ENCODE measurements at regions not wholly inside any gene's neighbourhood (a gene's known extent, or its start where the extent isn't known, plus 50 kb on each side); places are given as distances from the start of the nearest gene placed in this dataset.
A peak's percentile ranks its signal among the peaks of the same experiment; 100 is the strongest.
"Not testable (repeated sequence)": the region's sequence is repeated elsewhere in the genome, so short reads cannot be mapped to it uniquely, and the experiment has no call there.

GRCh38 chr7:114273218-114273617 is 141.4 kb upstream of the FOXP2 start:
- DNase-seq = no peak

- no peak for DNase-seq
These were observed 144.9 kb upstream of the FOXP2 start for GRCh38 chr7:114269714-114270113.

DNA sequence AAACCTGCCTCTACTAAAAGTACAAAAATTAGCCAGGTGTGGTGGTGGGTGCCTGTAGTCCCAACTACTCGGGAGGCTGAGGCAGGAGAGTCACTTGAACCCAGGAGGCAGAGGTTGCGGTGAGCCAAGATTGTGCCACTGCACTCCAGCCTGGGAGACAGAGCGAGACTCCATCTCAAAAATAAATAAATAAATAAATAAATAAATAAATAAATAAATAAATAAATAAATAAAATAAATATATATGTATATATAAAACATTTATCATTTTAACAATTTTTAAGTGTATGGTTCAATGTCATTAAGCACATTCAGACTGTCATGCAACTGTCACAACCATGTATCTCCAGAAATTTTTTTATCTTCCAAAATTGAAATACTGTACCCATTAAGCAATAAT is 147.1 kb upstream of the FOXP2 start:
- not testable (repeated sequence) for DNase-seq

GRCh38 chr7:114264023-114264422 is 150.6 kb upstream of the FOXP2 start:
- DNase-seq = no peak

GRCh38 chr7:114263219-114263618 is 151.4 kb upstream of the FOXP2 start:
- DNase-seq = no peak

GRCh38 chr7:114255404-114255841 is 159.2 kb upstream of the FOXP2 start:
- no peak for DNase-seq

DNA sequence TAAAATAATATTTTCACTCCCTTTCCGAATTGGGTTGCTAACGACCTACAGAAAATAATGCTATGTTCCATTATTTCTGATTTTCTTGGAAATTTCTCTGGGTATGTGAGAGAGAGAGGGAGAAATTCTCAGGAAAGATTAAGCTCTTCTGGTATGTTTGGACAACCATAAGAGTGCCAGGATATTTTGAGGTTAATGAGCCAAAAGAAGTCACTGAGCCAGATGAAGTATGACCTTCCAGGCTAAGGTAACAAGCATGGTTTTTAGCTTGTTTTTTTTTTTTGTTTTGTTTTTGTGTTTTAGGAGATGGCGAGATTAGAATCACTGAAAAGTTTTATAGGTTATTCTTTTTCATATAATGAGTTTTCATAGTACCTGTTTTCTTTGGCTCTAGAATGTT is 171.0 kb upstream of the FOXP2 start:
- DNase-seq = no peak

DNA sequence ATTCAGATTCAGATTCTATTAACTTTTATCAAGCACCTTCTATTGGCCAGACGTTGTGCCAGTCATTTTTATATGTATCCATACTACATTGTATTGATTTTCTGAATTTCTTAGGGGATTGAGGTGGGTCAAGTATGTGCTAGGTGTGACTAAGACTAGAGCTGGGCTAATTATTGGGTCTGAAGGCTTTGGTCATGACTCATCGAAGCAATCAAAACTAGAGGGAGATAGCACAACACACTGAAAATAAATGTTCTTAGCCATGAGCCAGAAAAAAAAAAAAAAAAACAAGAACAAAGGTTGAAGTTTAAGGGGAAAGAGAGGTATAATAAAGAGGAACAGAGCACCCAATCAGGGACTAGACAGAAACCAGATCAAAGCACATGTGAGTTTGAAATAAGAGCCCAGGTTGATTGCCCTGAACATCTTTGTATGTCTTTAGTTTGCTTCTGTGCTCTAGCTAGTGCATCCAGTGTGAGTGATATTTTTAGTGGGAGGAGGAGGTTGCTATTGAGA is 171.6 kb upstream of the FOXP2 start:
- no peak for DNase-seq

GRCh38 chr7:114229246-114229645 is 185.4 kb upstream of the FOXP2 start:
- DNase-seq = no peak

DNA sequence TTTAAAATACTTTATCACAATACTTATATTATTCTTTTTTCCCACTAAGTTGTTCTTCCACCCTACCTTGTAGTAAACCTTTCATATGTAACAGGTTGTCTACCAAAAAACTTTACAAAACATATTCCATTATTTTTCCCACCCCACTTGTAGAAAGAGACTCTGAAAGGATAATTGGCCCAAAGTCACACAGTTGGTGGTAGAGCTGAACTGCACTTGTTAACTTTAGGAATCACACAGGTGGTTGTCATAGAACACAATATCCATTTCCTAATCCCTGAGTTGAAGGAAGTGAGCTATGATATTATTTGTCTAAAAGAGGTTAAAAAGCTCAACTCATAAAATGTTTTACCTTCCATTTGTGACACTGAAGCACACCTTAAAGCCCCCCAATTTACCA is 188.8 kb upstream of the FOXP2 start:
- no peak for DNase-seq

DNA sequence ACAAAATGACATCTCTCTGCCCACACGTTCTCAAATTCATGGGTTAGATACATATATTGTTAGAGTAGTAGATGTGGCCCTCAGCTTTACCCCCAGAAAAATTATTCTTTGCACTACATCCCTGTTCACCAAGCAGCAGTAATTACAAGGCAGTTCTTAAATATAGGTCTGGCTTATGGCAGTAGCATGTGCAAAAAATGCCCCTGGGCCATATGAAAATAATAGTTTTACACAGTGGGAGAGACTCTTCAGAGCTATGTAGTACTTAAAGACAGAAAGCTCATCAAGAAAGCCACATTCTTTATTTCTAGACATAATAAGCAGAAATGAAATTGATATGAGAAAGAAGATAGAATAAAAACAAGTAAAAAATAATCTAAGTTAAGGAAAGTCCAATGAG is 196.3 kb upstream of the FOXP2 start:
- DNase-seq = no peak

GRCh38 chr7:114217026-114217806 is 197.4 kb upstream of the FOXP2 start:
- DNase-seq = peak; percentile 17

DNA sequence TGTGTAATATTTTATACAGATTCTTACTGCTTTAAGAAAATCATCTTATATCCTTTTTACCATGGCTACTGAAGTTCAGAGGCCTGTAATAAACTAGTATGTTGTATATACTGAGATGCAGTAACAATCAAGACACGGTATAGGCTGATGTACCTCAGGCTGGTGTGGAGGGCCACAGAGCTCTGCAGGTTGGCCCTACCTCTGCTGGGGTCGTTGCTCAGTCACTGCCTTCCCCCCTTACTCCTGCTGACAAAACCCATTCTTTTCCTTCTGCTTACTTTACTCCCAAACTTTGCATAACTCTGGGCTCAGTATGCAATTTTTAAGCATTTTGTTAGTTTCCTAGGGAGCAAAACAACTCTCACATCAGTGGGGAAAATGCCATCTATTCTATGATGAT is 200.1 kb upstream of the FOXP2 start:
- DNase-seq = no peak

DNA sequence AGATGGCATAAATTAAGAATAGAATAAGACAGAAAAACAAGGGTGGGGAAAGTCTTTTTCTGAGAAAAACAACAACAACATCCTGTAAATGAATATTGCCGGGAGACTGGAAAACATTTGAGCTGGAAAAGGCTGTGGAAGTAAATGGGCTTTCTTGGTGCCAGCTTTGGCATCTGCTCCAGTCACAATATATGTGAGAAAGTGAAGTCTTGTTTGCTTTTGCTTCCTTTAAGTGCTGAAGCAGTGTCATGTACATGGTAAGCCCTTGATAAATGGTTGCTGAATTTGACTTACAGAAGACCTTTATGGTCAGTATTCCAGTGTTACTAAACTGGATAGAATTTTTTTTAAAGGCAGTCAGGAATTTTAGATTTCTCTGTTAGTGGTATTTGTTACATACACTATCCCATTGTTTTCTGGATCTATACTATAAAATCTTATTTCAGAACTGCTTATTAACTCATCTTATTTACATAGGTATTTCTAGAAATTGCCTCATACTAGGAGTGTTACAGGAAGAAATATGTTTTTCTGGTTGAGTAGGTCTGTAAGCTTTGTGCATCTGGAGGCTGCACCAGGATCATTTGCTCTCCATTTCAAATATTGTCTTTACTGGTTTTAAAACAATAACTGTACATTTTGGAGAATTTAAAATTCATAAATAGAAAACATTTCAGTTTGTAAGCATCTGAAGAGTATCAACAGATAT is 201.7 kb upstream of the FOXP2 start:
- DNase-seq = no peak

DNA sequence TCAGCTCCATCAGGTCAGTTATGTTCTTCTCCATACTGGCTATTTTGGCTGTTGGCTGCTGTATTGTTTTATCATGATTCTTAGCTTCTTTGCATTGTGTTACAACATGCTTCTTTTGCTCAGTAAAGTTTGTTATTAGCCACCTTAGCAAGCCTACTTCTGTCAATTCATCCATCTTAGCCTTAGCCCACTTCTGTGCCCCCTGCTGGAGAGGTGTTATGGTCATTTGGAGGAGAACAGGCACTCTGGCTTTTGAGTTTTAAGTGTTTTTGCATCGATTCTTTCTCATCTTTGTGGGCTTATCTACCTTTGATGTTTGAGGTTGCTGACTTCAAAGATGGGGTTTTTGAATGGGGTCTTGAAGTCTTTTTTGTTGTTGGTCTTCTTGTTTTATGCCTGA is 204.6 kb upstream of the FOXP2 start:
- DNase-seq = no peak

- DNase-seq = no peak
These were observed 207.9 kb upstream of the FOXP2 start for GRCh38 chr7:114206688-114207087.

GRCh38 chr7:114196517-114196916 is 218.1 kb upstream of the FOXP2 start:
- no peak for DNase-seq

DNA sequence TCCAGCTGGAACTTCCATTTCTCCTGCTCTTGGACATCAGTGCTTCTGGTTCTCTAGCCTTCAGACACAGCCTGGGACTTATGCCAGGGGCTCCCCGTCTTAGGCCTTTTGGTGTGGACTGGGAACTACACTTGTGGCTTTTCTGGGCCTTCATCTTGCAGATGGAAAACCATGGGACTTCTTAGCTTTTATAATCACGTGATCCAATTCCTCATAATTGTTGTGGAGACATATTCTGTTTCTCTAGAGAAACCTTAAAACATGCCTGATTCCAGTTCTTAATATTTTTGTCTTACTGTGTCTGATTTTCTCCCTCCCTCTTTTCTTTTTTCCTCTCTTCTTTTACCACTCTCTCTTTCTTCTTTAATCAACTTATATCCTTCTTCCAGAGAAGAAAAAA is 224.2 kb upstream of the FOXP2 start:
- DNase-seq = no peak

DNA sequence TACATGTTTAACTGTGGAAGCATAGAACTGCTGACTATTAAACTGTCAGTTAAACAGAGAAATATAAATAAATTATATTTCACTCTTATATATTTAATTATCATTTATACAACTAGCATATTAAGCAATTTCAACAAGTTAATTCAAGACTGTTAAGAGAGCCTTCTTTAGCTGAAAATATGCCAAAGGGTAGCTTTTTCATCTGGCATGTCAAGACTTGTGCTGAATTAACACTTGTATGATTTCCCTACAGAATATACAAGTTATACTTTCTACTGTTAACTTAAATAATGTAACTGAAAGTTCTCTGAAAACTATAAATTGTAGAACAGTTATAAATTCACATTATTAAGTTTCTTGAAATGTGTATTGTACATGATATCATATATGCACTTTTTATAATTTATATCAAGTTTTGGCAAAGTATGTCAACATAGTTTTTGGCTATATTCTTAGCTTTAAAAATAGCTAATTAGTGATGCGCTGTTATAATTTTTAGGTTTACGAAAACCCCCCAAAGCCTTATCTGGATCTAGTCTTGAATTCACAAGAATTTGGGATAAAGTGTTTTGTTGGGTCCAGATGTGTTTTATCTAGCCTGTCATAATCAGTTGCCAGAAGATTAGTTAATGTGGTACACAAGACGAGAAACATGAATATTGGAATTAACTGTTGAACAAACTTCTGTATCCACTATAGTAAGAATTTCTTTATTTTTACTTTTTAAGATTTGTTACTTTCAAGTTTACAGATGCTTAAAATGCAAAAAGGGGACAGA is 231.1 kb upstream of the FOXP2 start:
- DNase-seq = no peak

- no peak for DNase-seq
These were observed 231.8 kb upstream of the FOXP2 start for GRCh38 chr7:114182837-114183236.

DNA sequence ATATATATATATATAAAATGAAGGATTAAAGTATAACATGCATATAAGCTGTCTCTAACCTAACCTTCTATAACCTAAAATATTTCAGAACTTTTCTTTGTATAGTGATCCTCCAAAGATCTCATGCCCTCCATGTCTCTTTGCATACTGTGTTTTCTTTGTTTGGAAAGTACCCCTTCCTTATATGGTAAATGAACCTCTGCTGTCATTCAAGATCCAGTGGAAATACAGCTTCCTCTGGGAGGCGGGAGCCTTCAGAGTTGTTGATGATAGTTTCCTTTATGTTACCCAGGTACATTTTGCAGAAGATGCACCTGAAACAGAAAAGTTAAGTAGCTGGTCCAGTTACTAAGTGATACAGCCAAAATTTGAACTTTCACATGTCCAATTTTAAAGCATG is 233.3 kb upstream of the FOXP2 start:
- no peak for DNase-seq

GRCh38 chr7:114180556-114181266 is 233.9 kb upstream of the FOXP2 start:
- DNase-seq = no peak

GRCh38 chr7:114175125-114175524 is 239.5 kb upstream of the FOXP2 start:
- no peak for DNase-seq

Data from hematopoietic multipotent progenitor cell treated with erythropoietin and hydrocortisone succinate and interleukin-3 and kit ligand, for 8 days (in vitro differentiated cells).